Skeletal muscle tissue (tissue), 3 donors: ENCODE measurements at regions not wholly inside any gene's neighbourhood (a gene's known extent, or its start where the extent isn't known, plus 50 kb on each side); places are given as distances from the start of the nearest gene placed in this dataset.

ENCODE experiments used
- H3K27ac ChIP-seq: one replicate; pipeline ENCODE4 v1.7.0; 2013; ENCODE audit warnings: mild to moderate bottlenecking, low read depth, low read length, inconsistent platforms
- H3K27me3 ChIP-seq, 3 donors: one replicate each; pipeline ENCODE4 v1.7.0; 2013; ENCODE audit warnings: low read length in 3 of 3; ENCODE audit not compliant: control insufficient read depth in 3 of 3, insufficient read depth in 3 of 3
- H3K36me3 ChIP-seq, 3 donors: one replicate each; pipeline ENCODE4 v1.7.0; 2013; ENCODE audit warnings: low read length in 3 of 3; ENCODE audit not compliant: control insufficient read depth in 3 of 3, insufficient read depth in 3 of 3
- H3K4me1 ChIP-seq, 3 donors: one replicate each; pipeline ENCODE4 v1.7.0; 2013; ENCODE audit warnings: low read length in 3 of 3, mild to moderate bottlenecking in 3 of 3; ENCODE audit not compliant: control insufficient read depth in 3 of 3, insufficient read depth in 3 of 3
- H3K4me3 ChIP-seq, 3 donors: one replicate each; pipeline ENCODE4 v1.7.0; 2013; ENCODE audit warnings: low read length in 3 of 3
- H3K9ac ChIP-seq, 3 donors: one replicate each; pipeline ENCODE4 v1.7.0; 2013; ENCODE audit warnings: low read length in 3 of 3, mild to moderate bottlenecking in 3 of 3, moderate library complexity in 2 of 3, low read depth in 1 of 3
- H3K9me3 ChIP-seq, 3 donors: one replicate each; pipeline ENCODE4 v1.7.0; 2013; ENCODE audit warnings: low read length in 3 of 3; ENCODE audit not compliant: control insufficient read depth in 3 of 3
- donor health status: Osteomylitis.

DNA sequence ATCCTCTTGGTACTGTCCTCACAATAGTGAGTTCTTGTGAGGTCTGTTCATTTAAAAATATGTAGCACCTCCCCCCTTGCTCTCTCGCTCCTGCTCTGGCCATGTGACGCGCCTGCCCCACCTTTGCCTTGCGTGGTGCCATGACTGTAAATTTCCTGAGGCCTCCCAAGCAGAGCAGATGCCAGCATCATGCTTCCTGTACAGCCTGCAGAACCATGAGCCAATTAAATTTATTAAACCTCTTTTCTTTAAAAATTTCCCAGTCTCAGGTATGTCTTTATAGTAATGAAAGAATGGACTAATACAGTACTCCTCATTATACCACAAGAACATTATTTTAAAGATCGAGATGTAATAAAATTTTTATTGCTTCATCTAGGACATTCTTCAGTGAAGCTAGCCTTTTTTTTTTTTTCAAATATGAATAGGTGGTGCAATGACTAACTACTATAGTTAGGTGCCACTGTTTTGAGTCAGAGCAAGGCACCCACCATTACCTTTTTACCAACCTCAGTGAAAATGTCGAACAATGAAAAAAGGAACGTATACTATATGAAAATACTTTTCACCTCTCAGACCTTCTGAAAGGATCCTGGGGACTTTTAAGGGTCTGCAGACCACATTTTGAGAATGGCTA, 191.1 kb upstream of the SGK1 start:
- Histone ChIP-seq H3K9me3 (no peaks in the 10 kb centered on the region), H3K4me1 (peaks cover 0 to 4% (median 0%) of the 10 kb centered on the region in 3 donors), H3K9ac (no peak overlapping the region), H3K27me3 (no peaks in the 10 kb centered on the region), H3K4me3 (no peak overlapping the region), H3K27ac (no peak overlapping the region), H3K36me3 (no peaks in the 10 kb centered on the region)

GRCh38 chr6:134506162-134506561, 188.2 kb upstream of the SGK1 start:
- H3K27me3 ChIP-seq, result no peaks in the 10 kb centered on the region
- no peaks in the 10 kb centered on the region for H3K36me3 ChIP-seq

DNA sequence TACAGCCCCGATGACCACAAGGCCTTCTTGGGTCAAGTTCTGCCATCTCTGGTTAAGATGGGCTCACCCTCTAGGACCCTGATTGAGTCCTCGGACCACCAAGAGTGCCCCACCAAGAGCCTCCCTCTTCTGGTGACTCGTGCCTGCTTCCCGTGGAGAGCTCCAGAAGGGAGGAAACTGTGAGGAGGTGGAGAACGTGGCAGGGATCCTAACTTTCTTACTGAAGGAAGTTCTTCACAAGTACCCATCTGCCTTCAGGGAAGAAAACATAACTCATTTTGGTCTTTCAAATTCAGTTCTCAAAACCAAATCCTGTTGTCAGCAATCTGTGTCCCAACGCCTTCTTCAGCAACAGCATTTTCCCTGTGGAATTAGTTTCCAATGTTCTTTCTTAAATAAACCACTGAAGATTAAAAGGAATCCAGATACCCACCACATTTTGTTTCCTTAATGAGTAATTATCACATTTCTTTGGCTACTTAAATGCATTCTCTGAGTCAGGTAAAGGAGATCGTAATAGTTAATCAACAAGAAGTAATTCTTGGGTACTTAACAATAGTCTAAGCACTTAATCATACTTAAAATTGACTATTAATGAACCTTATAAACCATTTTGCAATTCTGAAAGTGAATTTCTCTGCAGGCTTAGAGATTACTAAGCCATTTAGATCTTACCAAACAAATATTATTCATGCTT, 185.8 kb upstream of the SGK1 start:
- H3K9ac ChIP-seq, result no peak overlapping the region
- no peak overlapping the region for H3K4me3 ChIP-seq
- H3K4me1 ChIP-seq, result peaks cover 5 to 12% (median 11%) of the 10 kb centered on the region in 3 donors
- no peak overlapping the region for H3K27ac ChIP-seq
- no peaks in the 10 kb centered on the region for H3K27me3 ChIP-seq
- no peaks in the 10 kb centered on the region for H3K9me3 ChIP-seq
- no peaks in the 10 kb centered on the region for H3K36me3 ChIP-seq

More at GRCh38 chr6:134506162-134506561, 188.2 kb upstream of the SGK1 start:
- Histone ChIP-seq H3K27ac (no peak overlapping the region), H3K4me1 (peaks cover 5 to 12% (median 11%) of the 10 kb centered on the region in 3 donors), H3K9me3 (no peaks in the 10 kb centered on the region), H3K9ac (no peak overlapping the region), H3K4me3 (no peak overlapping the region)

GRCh38 chr6:134502614-134503549, 185.0 kb upstream of the SGK1 start:
- Histone ChIP-seq H3K9ac (peak overlapping the region; percentile 38 to 60 (median 57)), H3K4me1 (peaks cover 7 to 12% (median 11%) of the 10 kb centered on the region in 3 donors), H3K27ac (peak overlapping the region; percentile 61), H3K4me3 (peak overlapping the region in 1 of 3 donors; percentile 49), H3K27me3 (no peaks in the 10 kb centered on the region), H3K9me3 (no peaks in the 10 kb centered on the region), H3K36me3 (no peaks in the 10 kb centered on the region)

- peak overlapping the region; percentile 21 for H3K27ac ChIP-seq
- no peaks in the 10 kb centered on the region for H3K9me3 ChIP-seq
- H3K4me3 ChIP-seq, result no peak overlapping the region
- no peaks in the 10 kb centered on the region for H3K27me3 ChIP-seq
- H3K4me1 ChIP-seq, result peaks cover 4 to 9% (median 8%) of the 10 kb centered on the region in 3 donors
- no peaks in the 10 kb centered on the region for H3K36me3 ChIP-seq
- peak overlapping the region in 1 of 3 donors; percentile 47 for H3K9ac ChIP-seq
Observed at GRCh38 chr6:134495890-134496248, 178.0 kb upstream of the SGK1 start.

DNA sequence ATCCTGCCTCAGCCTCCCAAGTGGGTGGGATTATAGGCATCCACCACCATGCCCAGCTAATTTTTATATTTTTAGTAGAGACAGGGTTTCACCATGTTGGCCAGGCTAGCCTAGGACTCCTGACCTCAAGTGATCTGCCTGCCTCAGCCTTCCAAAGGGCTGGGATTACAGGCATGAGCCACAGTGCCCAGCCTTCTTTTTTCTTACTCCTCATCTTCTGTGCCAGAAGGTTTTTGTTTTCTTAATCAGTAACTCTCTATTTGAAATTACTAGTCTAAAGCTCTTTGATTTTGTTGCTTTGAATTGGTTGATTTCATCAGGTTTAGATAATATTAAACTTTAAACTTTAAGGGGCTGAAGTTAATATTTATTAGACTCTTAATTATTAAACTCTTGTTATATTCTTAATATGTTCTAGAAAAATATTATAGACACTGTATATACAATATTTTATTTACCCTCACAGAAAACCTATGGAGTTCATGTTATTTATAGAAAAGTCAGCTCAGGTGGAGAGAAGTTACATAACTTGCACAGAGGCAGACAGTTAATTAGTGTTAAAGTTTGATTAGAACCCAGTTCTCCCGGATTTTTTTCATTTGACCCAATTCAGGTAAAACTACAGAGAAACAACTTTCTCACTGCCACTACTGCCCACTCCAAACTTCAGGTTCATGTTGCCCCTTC, 177.4 kb upstream of the SGK1 start:
- H3K27ac ChIP-seq, result peak overlapping the region; percentile 21
- H3K36me3 ChIP-seq, result no peaks in the 10 kb centered on the region
- peaks cover 4 to 9% (median 8%) of the 10 kb centered on the region in 3 donors for H3K4me1 ChIP-seq
- H3K27me3 ChIP-seq, result no peaks in the 10 kb centered on the region
- H3K9ac ChIP-seq, result peak overlapping the region in 1 of 3 donors; percentile 47
- no peak overlapping the region for H3K4me3 ChIP-seq
- no peaks in the 10 kb centered on the region for H3K9me3 ChIP-seq

GRCh38 chr6:134493789-134494188, 175.9 kb upstream of the SGK1 start:
- H3K27ac ChIP-seq, result no peak overlapping the region
- no peaks in the 10 kb centered on the region for H3K9me3 ChIP-seq
- H3K4me3 ChIP-seq, result no peak overlapping the region
- no peak overlapping the region for H3K9ac ChIP-seq
- no peaks in the 10 kb centered on the region for H3K27me3 ChIP-seq
- H3K36me3 ChIP-seq, result no peaks in the 10 kb centered on the region
- peaks cover 4 to 9% (median 8%) of the 10 kb centered on the region in 3 donors for H3K4me1 ChIP-seq

- Histone ChIP-seq H3K27ac (no peak overlapping the region), H3K4me1 (peaks cover 4 to 8% (median 8%) of the 10 kb centered on the region in 3 donors), H3K9me3 (no peaks in the 10 kb centered on the region), H3K27me3 (no peaks in the 10 kb centered on the region), H3K9ac (no peak overlapping the region), H3K36me3 (no peaks in the 10 kb centered on the region), H3K4me3 (no peak overlapping the region)
Observed at GRCh38 chr6:134491477-134491876, 173.6 kb upstream of the SGK1 start.

- H3K9ac ChIP-seq, result peak overlapping the region in 2 of 3 donors; percentile 1 to 17
- no peaks in the 10 kb centered on the region for H3K27me3 ChIP-seq
- peak overlapping the region; percentile 70 for H3K27ac ChIP-seq
- H3K36me3 ChIP-seq, result no peaks in the 10 kb centered on the region
- peaks cover 14 to 21% (median 21%) of the 10 kb centered on the region in 3 donors for H3K4me1 ChIP-seq
- H3K4me3 ChIP-seq, result peak overlapping the region in 2 of 3 donors; percentile 30 to 41
- no peaks in the 10 kb centered on the region for H3K9me3 ChIP-seq
Observed at GRCh38 chr6:134482593-134483270, 164.8 kb upstream of the SGK1 start.
